Ishikawa (cell line): ENCODE measurements at regions not wholly inside any gene's neighbourhood (a gene's known extent, or its start where the extent isn't known, plus 50 kb on each side); places are given as distances from the start of the nearest gene placed in this dataset.

Experiments
- CEBPB ChIP-seq: IDR thresholded peaks from 2 replicates; pipeline ENCODE4 v1.6.1; 2012
- CREB1 ChIP-seq: IDR thresholded peaks from 2 replicates; pipeline ENCODE4 v1.6.1; 2012; ENCODE audit warnings: low read depth
- EGR1 ChIP-seq: IDR thresholded peaks from 2 replicates; pipeline ENCODE4 v1.6.1; 2012
- EP300 ChIP-seq: IDR thresholded peaks from 2 replicates; pipeline ENCODE4 v1.6.1; 2012; ENCODE audit warnings: borderline replicate concordance
- FOXM1 ChIP-seq: IDR thresholded peaks from 2 replicates; pipeline ENCODE4 v1.6.1; 2012; ENCODE audit warnings: low read depth, borderline replicate concordance
- MAX ChIP-seq: IDR thresholded peaks from 2 replicates; pipeline ENCODE4 v1.6.1; 2012
- NFIC ChIP-seq: IDR thresholded peaks from 2 replicates; pipeline ENCODE4 v1.6.1; 2012
- RAD21 ChIP-seq: IDR thresholded peaks from 2 replicates; pipeline ENCODE4 v1.6.1; 2012; ENCODE audit warnings: low read depth
- REST ChIP-seq: IDR thresholded peaks from 2 replicates; pipeline ENCODE4 v1.6.1; 2012; ENCODE audit warnings: low read depth, mild to moderate bottlenecking
- TAF1 ChIP-seq: IDR thresholded peaks from 2 replicates; pipeline ENCODE4 v1.6.1; 2012; ENCODE audit warnings: low read depth, mild to moderate bottlenecking
- TCF12 ChIP-seq: IDR thresholded peaks from 2 replicates; pipeline ENCODE4 v1.6.1; 2012; ENCODE audit warnings: low read depth
- TEAD4 ChIP-seq: IDR thresholded peaks from 2 replicates; pipeline ENCODE4 v1.6.1; 2012
- USF1 ChIP-seq: IDR thresholded peaks from 2 replicates; pipeline ENCODE4 v1.6.1; 2012
- YY1 ChIP-seq: IDR thresholded peaks from 2 replicates; pipeline ENCODE4 v1.6.1; 2012; ENCODE audit warnings: low read depth
- ZBTB7A ChIP-seq: IDR thresholded peaks from 2 replicates; pipeline ENCODE4 v1.6.1; 2012; ENCODE audit warnings: low read depth

GRCh38 chr1:228867108-228867950 lies 132.1 kb downstream of the RHOU start:
- TF ChIP-seq TCF12 (no peak), TAF1 (no peak), EP300 (no peak), RAD21 (no peak), CREB1 (no peak), EGR1 (no peak), NFIC (no peak), YY1 (no peak)

- TF ChIP-seq MAX (no peak), NFIC (peak; percentile 37; the same call in 1 of the 2 replicates), YY1 (no peak), FOXM1 (no peak), USF1 (no peak)
Observed at GRCh38 chr1:228867951-228868730, 132.9 kb downstream of the RHOU start.

GRCh38 chr1:228868731-228869024 lies 133.4 kb downstream of the RHOU start:
- no peak for TF ChIP-seq ZBTB7A
- TF ChIP-seq TAF1, result no peak
- no peak for TF ChIP-seq TEAD4
- no peak for TF ChIP-seq EGR1
- TF ChIP-seq USF1, result no peak
- TF ChIP-seq TCF12, result no peak
- TF ChIP-seq EP300, result no peak
- no peak for TF ChIP-seq FOXM1
- no peak for TF ChIP-seq CREB1
- no peak for TF ChIP-seq RAD21
- TF ChIP-seq REST, result no peak
- TF ChIP-seq CEBPB, result no peak
- no peak for TF ChIP-seq MAX
- TF ChIP-seq YY1, result no peak

- TF ChIP-seq TCF12, result no peak
- TF ChIP-seq EP300, result no peak
Observed at GRCh38 chr1:228869312-228869824, 134.1 kb downstream of the RHOU start.

GRCh38 chr1:228870041-228870713 lies 134.9 kb downstream of the RHOU start:
- TF ChIP-seq NFIC (no peak), YY1 (no peak), RAD21 (no peak), TAF1 (no peak), USF1 (no peak), EGR1 (no peak), ZBTB7A (no peak), FOXM1 (no peak), CREB1 (no peak), CEBPB (no peak), MAX (no peak), TCF12 (no peak), EP300 (no peak), REST (no peak), TEAD4 (no peak)
